Heart right ventricle (tissue), 16 donors: ENCODE measurements at regions not wholly inside any gene's neighbourhood (a gene's known extent, or its start where the extent isn't known, plus 50 kb on each side); places are given as distances from the start of the nearest gene placed in this dataset.
A peak's percentile ranks its signal among the peaks of the same experiment; 100 is the strongest.

ENCODE experiments used
- ATAC-seq, 8 donors: fragments of 200-7000 bp; cut with Tn5 transposase; one replicate each; pipeline ENCODE4 v1.9.1; 2020; ENCODE audit warnings: mild to moderate bottlenecking in 8 of 8, moderate library complexity in 8 of 8, moderate number of reproducible peaks in 1 of 8
- DNase-seq, 2 donors: peaks; one replicate each; pipeline ENCODE4 v3.0.0-alpha.2; 2020
- H3K27ac ChIP-seq, 10 donors: fragments of 200-600 bp; sonication (generic) in 2 of 10; one replicate each; pipeline versions ENCODE4 v1.5.0 to v1.8.0; 2020 to 2022; ENCODE audit warnings: mild to moderate bottlenecking in 3 of 10
- H3K27me3 ChIP-seq, 7 donors: fragments of 200-600 bp; one replicate each; pipeline ENCODE4 v1.8.0; 2021 to 2022; ENCODE audit warnings: mild to moderate bottlenecking in 2 of 7
- H3K36me3 ChIP-seq, 9 donors: fragments of 200-600 bp; sonication (generic) in 1 of 9; one replicate each; pipeline versions ENCODE4 v1.5.0 to v1.8.0; 2020 to 2022; ENCODE audit warnings: mild to moderate bottlenecking in 2 of 9
- H3K4me1 ChIP-seq, 9 donors: fragments of 200-600 bp; sonication (generic) in 1 of 9; one replicate each; pipeline versions ENCODE4 v1.5.0 to v1.8.0; 2020 to 2022; ENCODE audit warnings: mild to moderate bottlenecking in 4 of 9
- H3K4me3 ChIP-seq, 10 donors: fragments of 200-600 bp; sonication (generic) in 2 of 10; one replicate each; pipeline versions ENCODE4 v1.5.0 to v1.8.0; 2020 to 2022; ENCODE audit warnings: mild to moderate bottlenecking in 7 of 10, moderate library complexity in 2 of 10
- H3K9me3 ChIP-seq, 11 donors: fragments of 200-600 bp in 10 of 11; sonication (generic) in 2 of 11; one replicate each; pipeline versions ENCODE4 v1.5.0 to v1.8.0; 2013 to 2022; ENCODE audit warnings: mild to moderate bottlenecking in 2 of 11, control low read depth in 1 of 11, moderate library complexity in 1 of 11
- CTCF ChIP-seq, 9 donors: fragments of 200-600 bp; sonication (generic) in 2 of 9; IDR thresholded peaks; one replicate each; pipeline versions ENCODE4 v1.5.0 to v1.8.0; 2021 to 2022; ENCODE audit warnings: antibody characterized with exemption in 9 of 9, mild to moderate bottlenecking in 5 of 9, moderate library complexity in 1 of 9
- WGBS, 2 donors: extraction: QIAGEN DNeasy Blood & Tissue Kit; methylation state at CpG; one replicate each; pipeline ENCODE4 v1.1.7; 2013; ENCODE audit warnings: inconsistent platforms in 1 of 2; 5-methylcytosine and 5-hydroxymethylcytosine counted together
- intact Hi-C, 10 donors: fragments of 100-400 bp; cut with DNase I; formaldehyde crosslinking; loops; one replicate each; pipeline versions ENCODE4 v1.11.1 to v1.14.2; 2022
- donor health status: Arrhythmogenic right ventricular cardiomyopathy.
- donor health status: ischemic (EF 13 %, LVEDD 7.1; RV severe dilation, severe dysfunction).
- donor health status: healthy with polysubstance abuse.
- donor health status: DM: no; HTN: yes; CAD: no.
- donor health status: DM: no; HTN: no; CAD: no.
- donor health status: ischemic (EF 25% LVEDD 6.9; RV normal size, moderate dysfunction).
- donor health status: ischemic (EF 25% LVEDD 5.7; RV mildly dilated, moderate dysfunction).
- donor health status: healthy.
- donor health status: DM: yes; HTN: yes; CAD: no.
- donor health status: Ischemic cardiomyopathy.
- donor health status: ischemic (EF 35%, LVEDD 5.7; RV mildly dilated, moderate dysfunction).
- donor health status: nonischemic (EF 11% LVEDD 7.7; RV severe dilation, severe dysfunction).
- donor health status: DM: yes; HTN: yes; CAD: no.
- donor health status: PGD.
- donor health status: ischemic (EF 29% LVEDD 5.4; RV normal size, mild dysfunction).
- donor health status: nonischemic (EF 23%, LVEDD 6.1; RV moderate dilation, normal function).

GRCh38 chrX:87310780-87311179 lies 206.8 kb upstream of the KLHL4 start:
- no peak overlapping the region for H3K4me3 ChIP-seq
- H3K27me3 ChIP-seq = peaks cover 0 to 2% (median 0%) of the 10 kb centered on the region in 7 donors
- no peak overlapping the region for H3K27ac ChIP-seq
- intact Hi-C loops = no loop called here
- no peak for TF ChIP-seq CTCF (IDR thresholded peaks at IDR 0.05)
- 27 to 29% methylated on average over 1 of the region's 1 CpG for WGBS, 2 donors
- no peak for DNase-seq
- no peaks in the 10 kb centered on the region for H3K4me1 ChIP-seq
- no peaks in the 10 kb centered on the region for H3K36me3 ChIP-seq
- H3K9me3 ChIP-seq = no peaks in the 10 kb centered on the region
- ATAC-seq = no peak

GRCh38 chrX:87327267-87327666 lies 190.3 kb upstream of the KLHL4 start:
- 87 to 96% methylated on average over 2 of the region's 2 CpGs for WGBS, 2 donors
- Histone ChIP-seq H3K9me3 (no peaks in the 10 kb centered on the region), H3K27ac (no peak overlapping the region), H3K27me3 (no peaks in the 10 kb centered on the region), H3K36me3 (no peaks in the 10 kb centered on the region), H3K4me3 (no peak overlapping the region), H3K4me1 (no peaks in the 10 kb centered on the region)
- ATAC-seq (no peak), DNase-seq (no peak)
- no peak for TF ChIP-seq CTCF (IDR thresholded peaks at IDR 0.05)
- intact Hi-C loops = no loop called here

- H3K27ac ChIP-seq = no peak overlapping the region
- H3K36me3 ChIP-seq = no peaks in the 10 kb centered on the region
- TF ChIP-seq CTCF (IDR thresholded peaks at IDR 0.05) = no peak
- H3K4me3 ChIP-seq = no peak overlapping the region
- H3K9me3 ChIP-seq = no peaks in the 10 kb centered on the region
- H3K4me1 ChIP-seq = no peaks in the 10 kb centered on the region
- ATAC-seq (no peak), DNase-seq (no peak)
- no peaks in the 10 kb centered on the region for H3K27me3 ChIP-seq
- intact Hi-C loops = loop anchor here in 7 of 10 donors (5.0 to 10.0 kb wide), 3 partner anchors 325 to 330 kb away; no protein-coding TSS in a partner anchor
- 47 to 56% methylated on average over 1 of the region's 1 CpG for WGBS, 2 donors
Measured at GRCh38 chrX:87337267-87337666, 180.3 kb upstream of the KLHL4 start.

GRCh38 chrX:87338510-87338909 lies 179.1 kb upstream of the KLHL4 start:
- intact Hi-C loops = loop anchor here in 9 of 10 donors (2.0 to 10.0 kb wide), 5 partner anchors 324 to 329 kb away; no protein-coding TSS in a partner anchor
- Histone ChIP-seq H3K9me3 (no peaks in the 10 kb centered on the region), H3K27ac (no peak overlapping the region), H3K36me3 (no peaks in the 10 kb centered on the region), H3K27me3 (no peaks in the 10 kb centered on the region), H3K4me1 (no peaks in the 10 kb centered on the region), H3K4me3 (no peak overlapping the region)
- no peak for ATAC-seq
- peak in 8 of 9 donors; percentile 9 to 57 (median 39) for TF ChIP-seq CTCF (IDR thresholded peaks at IDR 0.05)
- DNase-seq = no peak
